ENCODE measurements at regions not wholly inside any gene's neighbourhood (a gene's known extent, or its start where the extent isn't known, plus 50 kb on each side); places are given as distances from the start of the nearest gene placed in this dataset.

GRCh38 chr18:59767732-59768131, 70.5 kb upstream of the CCBE1 start:
- Histone ChIP-seq H3K36me3 (ENCODE audit: insufficient read depth, insufficient read length, low read length) (no peaks in the 10 kb centered on the region), H3K4me1 (ENCODE audit: insufficient read depth, insufficient read length) (no peaks in the 10 kb centered on the region), H3K9ac (ENCODE audit: insufficient read length, low read depth) (no peak overlapping the region), H3K9me3 (ENCODE audit: insufficient read depth, low read length) (no peaks in the 10 kb centered on the region; the same call in 1 of the 2 replicates), H3K4me3 (ENCODE audit: insufficient read length, low read depth) (no peak overlapping the region), H3K27me3 (ENCODE audit: insufficient read depth, insufficient read length) (no peaks in the 10 kb centered on the region)
- no peak for DNase-seq (ENCODE audit: low read depth, low spot score)
- TF ChIP-seq ZNF274 (IDR thresholded peaks at IDR 0.05; ENCODE audit: low read depth, low read length) (no peak), SUZ12 (IDR thresholded peaks at IDR 0.05; ENCODE audit: extremely low read depth, insufficient read depth, insufficient read length) (no peak), YY1 (IDR thresholded peaks at IDR 0.05; ENCODE audit: insufficient read depth, insufficient read length) (no peak)

- H3K36me3 ChIP-seq (ENCODE audit: insufficient read depth, insufficient read length, low read length), result no peaks in the 10 kb centered on the region
- no peak for DNase-seq (ENCODE audit: low read depth, low spot score)
- no peak overlapping the region for H3K4me3 ChIP-seq (ENCODE audit: insufficient read length, low read depth)
- no peak overlapping the region for H3K9ac ChIP-seq (ENCODE audit: insufficient read length, low read depth)
- H3K4me1 ChIP-seq (ENCODE audit: insufficient read depth, insufficient read length), result no peaks in the 10 kb centered on the region
- TF ChIP-seq SUZ12 (IDR thresholded peaks at IDR 0.05; ENCODE audit: extremely low read depth, insufficient read depth, insufficient read length) (no peak), YY1 (IDR thresholded peaks at IDR 0.05; ENCODE audit: insufficient read depth, insufficient read length) (no peak), ZNF274 (IDR thresholded peaks at IDR 0.05; ENCODE audit: low read depth, low read length) (no peak)
- no peaks in the 10 kb centered on the region for H3K9me3 ChIP-seq (ENCODE audit: insufficient read depth, low read length)
- no peaks in the 10 kb centered on the region for H3K27me3 ChIP-seq (ENCODE audit: insufficient read depth, insufficient read length)
Measured at GRCh38 chr18:59765343-59765742, 68.1 kb upstream of the CCBE1 start.

- no peaks in the 10 kb centered on the region for H3K9me3 ChIP-seq (ENCODE audit: insufficient read depth, low read length)
- no peak overlapping the region for H3K4me3 ChIP-seq (ENCODE audit: insufficient read length, low read depth)
- no peak overlapping the region for H3K9ac ChIP-seq (ENCODE audit: insufficient read length, low read depth)
- no peaks in the 10 kb centered on the region for H3K4me1 ChIP-seq (ENCODE audit: insufficient read depth, insufficient read length)
- DNase-seq (ENCODE audit: low read depth, low spot score), result no peak
- H3K36me3 ChIP-seq (ENCODE audit: insufficient read depth, insufficient read length, low read length), result no peaks in the 10 kb centered on the region
- no peaks in the 10 kb centered on the region for H3K27me3 ChIP-seq (ENCODE audit: insufficient read depth, insufficient read length)
- TF ChIP-seq YY1 (IDR thresholded peaks at IDR 0.05; ENCODE audit: insufficient read depth, insufficient read length) (no peak), ZNF274 (IDR thresholded peaks at IDR 0.05; ENCODE audit: low read depth, low read length) (no peak), SUZ12 (IDR thresholded peaks at IDR 0.05; ENCODE audit: extremely low read depth, insufficient read depth, insufficient read length) (no peak)
Measured at GRCh38 chr18:59764281-59764680, 67.1 kb upstream of the CCBE1 start.

- Histone ChIP-seq H3K27me3 (ENCODE audit: insufficient read depth, insufficient read length) (no peaks in the 10 kb centered on the region), H3K4me1 (ENCODE audit: insufficient read depth, insufficient read length) (no peaks in the 10 kb centered on the region), H3K9me3 (ENCODE audit: insufficient read depth, low read length) (no peaks in the 10 kb centered on the region), H3K9ac (ENCODE audit: insufficient read length, low read depth) (no peak overlapping the region), H3K4me3 (ENCODE audit: insufficient read length, low read depth) (no peak overlapping the region), H3K36me3 (ENCODE audit: insufficient read depth, insufficient read length, low read length) (no peaks in the 10 kb centered on the region)
- DNase-seq (ENCODE audit: low read depth, low spot score), result no peak
- no peak for TF ChIP-seq SUZ12 (IDR thresholded peaks at IDR 0.05; ENCODE audit: extremely low read depth, insufficient read depth, insufficient read length)
- no peak for TF ChIP-seq YY1 (IDR thresholded peaks at IDR 0.05; ENCODE audit: insufficient read depth, insufficient read length)
- no peak for TF ChIP-seq ZNF274 (IDR thresholded peaks at IDR 0.05; ENCODE audit: low read depth, low read length)
Measured at GRCh38 chr18:59763541-59764136, 66.4 kb upstream of the CCBE1 start.

GRCh38 chr18:59760619-59761600, 63.7 kb upstream of the CCBE1 start:
- no peak overlapping the region for H3K9ac ChIP-seq (ENCODE audit: insufficient read length, low read depth)
- DNase-seq (ENCODE audit: low read depth, low spot score), result no peak
- H3K4me1 ChIP-seq (ENCODE audit: insufficient read depth, insufficient read length), result no peaks in the 10 kb centered on the region
- no peak for TF ChIP-seq SUZ12 (IDR thresholded peaks at IDR 0.05; ENCODE audit: extremely low read depth, insufficient read depth, insufficient read length)
- TF ChIP-seq YY1 (IDR thresholded peaks at IDR 0.05; ENCODE audit: insufficient read depth, insufficient read length), result no peak
- no peak for TF ChIP-seq ZNF274 (IDR thresholded peaks at IDR 0.05; ENCODE audit: low read depth, low read length)
- H3K4me3 ChIP-seq (ENCODE audit: insufficient read length, low read depth), result no peak overlapping the region
- H3K27me3 ChIP-seq (ENCODE audit: insufficient read depth, insufficient read length), result no peaks in the 10 kb centered on the region
- no peaks in the 10 kb centered on the region for H3K36me3 ChIP-seq (ENCODE audit: insufficient read depth, insufficient read length, low read length)
- no peaks in the 10 kb centered on the region for H3K9me3 ChIP-seq (ENCODE audit: insufficient read depth, low read length)

- no peaks in the 10 kb centered on the region for H3K4me1 ChIP-seq (ENCODE audit: insufficient read depth, insufficient read length)
- no peak for DNase-seq (ENCODE audit: low read depth, low spot score)
- H3K4me3 ChIP-seq (ENCODE audit: insufficient read length, low read depth), result no peak overlapping the region
Measured at GRCh38 chr18:59760212-59760611, 63.0 kb upstream of the CCBE1 start.

GRCh38 chr18:59758837-59759236, 61.6 kb upstream of the CCBE1 start:
- H3K36me3 ChIP-seq (ENCODE audit: insufficient read depth, insufficient read length, low read length), result no peaks in the 10 kb centered on the region
- H3K27me3 ChIP-seq (ENCODE audit: insufficient read depth, insufficient read length), result no peaks in the 10 kb centered on the region
- no peaks in the 10 kb centered on the region for H3K9me3 ChIP-seq (ENCODE audit: insufficient read depth, low read length)
- TF ChIP-seq YY1 (IDR thresholded peaks at IDR 0.05; ENCODE audit: insufficient read depth, insufficient read length) (no peak), ZNF274 (IDR thresholded peaks at IDR 0.05; ENCODE audit: low read depth, low read length) (no peak), SUZ12 (IDR thresholded peaks at IDR 0.05; ENCODE audit: extremely low read depth, insufficient read depth, insufficient read length) (no peak)
- H3K4me3 ChIP-seq (ENCODE audit: insufficient read length, low read depth), result no peak overlapping the region
- H3K9ac ChIP-seq (ENCODE audit: insufficient read length, low read depth), result no peak overlapping the region
- no peak for DNase-seq (ENCODE audit: low read depth, low spot score)
- H3K4me1 ChIP-seq (ENCODE audit: insufficient read depth, insufficient read length), result no peaks in the 10 kb centered on the region

More at GRCh38 chr18:59760212-59760611, 63.0 kb upstream of the CCBE1 start:
- H3K9ac ChIP-seq (ENCODE audit: insufficient read length, low read depth), result no peak overlapping the region
- H3K9me3 ChIP-seq (ENCODE audit: insufficient read depth, low read length), result no peaks in the 10 kb centered on the region
- H3K36me3 ChIP-seq (ENCODE audit: insufficient read depth, insufficient read length, low read length), result no peaks in the 10 kb centered on the region
- TF ChIP-seq YY1 (IDR thresholded peaks at IDR 0.05; ENCODE audit: insufficient read depth, insufficient read length), result no peak
- no peaks in the 10 kb centered on the region for H3K27me3 ChIP-seq (ENCODE audit: insufficient read depth, insufficient read length)

Data from NT2/D1 (cell line).